ENCODE measurements at regions not wholly inside any gene's neighbourhood (a gene's known extent, or its start where the extent isn't known, plus 50 kb on each side); places are given as distances from the start of the nearest gene placed in this dataset.

DNA sequence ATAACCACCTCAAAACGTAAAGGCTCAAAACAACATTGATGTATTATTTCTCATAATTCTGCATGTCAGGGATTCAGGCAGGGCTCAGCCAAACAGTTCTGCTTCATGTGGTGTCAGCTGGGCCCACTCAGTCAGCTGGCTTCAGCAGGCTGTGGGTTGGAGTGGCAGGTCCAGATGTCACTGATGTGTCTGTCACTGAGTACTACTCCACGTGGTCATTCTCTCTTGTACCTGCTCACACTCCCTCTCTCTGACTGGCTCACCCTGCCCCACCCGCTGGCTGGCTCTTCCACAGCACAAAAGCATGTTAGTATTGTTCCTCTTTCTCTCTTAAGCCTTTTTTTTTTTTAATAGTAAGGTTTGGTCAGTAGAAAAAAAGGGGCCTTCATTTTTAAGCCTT, 182.4 kb downstream of the DICER1 start:
- Mint-ChIP-seq H3K27me3 (ENCODE audit: insufficient read depth, low read depth) (peaks cover 6% of the 10 kb centered on the region), H3K4me1 (no peaks in the 10 kb centered on the region), H3K9me3 (no peaks in the 10 kb centered on the region), H3K27ac (no peak overlapping the region), H3K36me3 (no peaks in the 10 kb centered on the region), H3K4me3 (no peak overlapping the region)
- H3K4me2 ChIP-seq, result no peak overlapping the region
- peaks cover 3% of the 10 kb centered on the region for H3F3A ChIP-seq (ENCODE audit: low read depth)
- H4K20me1 ChIP-seq (ENCODE audit: low read depth), result no peaks in the 10 kb centered on the region
- no peaks in the 10 kb centered on the region for H3K36me3 ChIP-seq
- no peaks in the 10 kb centered on the region for H3K79me2 ChIP-seq (ENCODE audit: low read depth)
- no peak overlapping the region for H3K4me3 ChIP-seq
- H3K27me3 ChIP-seq, result no peaks in the 10 kb centered on the region
- DNase-seq (ENCODE audit: low spot score), result no peak
- H3K27ac ChIP-seq, result no peak overlapping the region
- peaks cover 4% of the 10 kb centered on the region for H3K4me1 ChIP-seq
- TF ChIP-seq EZH2 (IDR thresholded peaks at IDR 0.05) (no peak), EZH2phosphoT487 (IDR thresholded peaks at IDR 0.05) (no peak)
- TF ChIP-seq, protein P1, sequence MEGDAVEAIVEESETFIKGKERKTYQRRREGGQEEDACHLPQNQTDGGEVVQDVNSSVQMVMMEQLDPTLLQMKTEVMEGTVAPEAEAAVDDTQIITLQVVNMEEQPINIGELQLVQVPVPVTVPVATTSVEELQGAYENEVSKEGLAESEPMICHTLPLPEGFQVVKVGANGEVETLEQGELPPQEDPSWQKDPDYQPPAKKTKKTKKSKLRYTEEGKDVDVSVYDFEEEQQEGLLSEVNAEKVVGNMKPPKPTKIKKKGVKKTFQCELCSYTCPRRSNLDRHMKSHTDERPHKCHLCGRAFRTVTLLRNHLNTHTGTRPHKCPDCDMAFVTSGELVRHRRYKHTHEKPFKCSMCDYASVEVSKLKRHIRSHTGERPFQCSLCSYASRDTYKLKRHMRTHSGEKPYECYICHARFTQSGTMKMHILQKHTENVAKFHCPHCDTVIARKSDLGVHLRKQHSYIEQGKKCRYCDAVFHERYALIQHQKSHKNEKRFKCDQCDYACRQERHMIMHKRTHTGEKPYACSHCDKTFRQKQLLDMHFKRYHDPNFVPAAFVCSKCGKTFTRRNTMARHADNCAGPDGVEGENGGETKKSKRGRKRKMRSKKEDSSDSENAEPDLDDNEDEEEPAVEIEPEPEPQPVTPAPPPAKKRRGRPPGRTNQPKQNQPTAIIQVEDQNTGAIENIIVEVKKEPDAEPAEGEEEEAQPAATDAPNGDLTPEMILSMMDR (IDR thresholded peaks at IDR 0.05), result no peak
- H3K9ac ChIP-seq, result no peak overlapping the region
- H2AFZ ChIP-seq (replicated peaks), result no peak overlapping the region
- H3K9me3 ChIP-seq (ENCODE audit: low read depth), result no peaks in the 10 kb centered on the region

DNA sequence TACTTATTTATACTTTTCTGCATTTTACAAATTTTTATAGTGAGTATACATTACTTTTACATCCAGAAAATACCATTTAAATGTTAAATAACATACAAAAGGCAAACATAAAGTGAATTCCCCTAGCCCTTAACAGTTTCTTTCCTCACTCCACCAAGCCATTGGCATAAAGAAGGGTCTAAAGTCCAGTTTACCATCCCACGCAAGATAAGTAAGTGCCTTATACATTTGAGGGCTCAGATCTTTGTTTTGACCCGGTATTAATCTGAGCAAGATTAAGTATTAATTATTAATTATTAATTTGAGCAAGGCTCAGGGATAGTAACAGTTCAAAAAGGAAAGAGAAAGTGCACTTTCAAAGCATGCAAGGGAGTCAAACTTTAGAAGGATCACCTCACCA, 182.9 kb downstream of the DICER1 start:
- H3K27me3 Mint-ChIP-seq (ENCODE audit: insufficient read depth, low read depth), result peaks cover 6% of the 10 kb centered on the region
- H2AFZ ChIP-seq (replicated peaks), result no peak overlapping the region
- no peak overlapping the region for H3K4me2 ChIP-seq
- H3K79me2 ChIP-seq (ENCODE audit: low read depth), result no peaks in the 10 kb centered on the region
- H3K9me3 Mint-ChIP-seq, result no peaks in the 10 kb centered on the region
- no peak overlapping the region for H3K9ac ChIP-seq
- no peak overlapping the region for H3K4me3 ChIP-seq
- DNase-seq (ENCODE audit: low spot score), result no peak
- H3K27ac ChIP-seq, result no peak overlapping the region
- H3K4me1 Mint-ChIP-seq, result no peaks in the 10 kb centered on the region
- no peaks in the 10 kb centered on the region for H3K36me3 ChIP-seq
- H4K20me1 ChIP-seq (ENCODE audit: low read depth), result no peaks in the 10 kb centered on the region
- H3F3A ChIP-seq (ENCODE audit: low read depth), result no peaks in the 10 kb centered on the region
- H3K27me3 ChIP-seq, result no peaks in the 10 kb centered on the region
- no peak overlapping the region for H3K4me3 Mint-ChIP-seq
- TF ChIP-seq EZH2 (IDR thresholded peaks at IDR 0.05) (no peak), EZH2phosphoT487 (IDR thresholded peaks at IDR 0.05) (no peak)
- TF ChIP-seq, protein P1 (IDR thresholded peaks at IDR 0.05), result no peak
- H3K4me1 ChIP-seq, result no peaks in the 10 kb centered on the region
- no peaks in the 10 kb centered on the region for H3K9me3 ChIP-seq (ENCODE audit: low read depth)
- no peak overlapping the region for H3K27ac Mint-ChIP-seq
- no peaks in the 10 kb centered on the region for H3K36me3 Mint-ChIP-seq

DNA sequence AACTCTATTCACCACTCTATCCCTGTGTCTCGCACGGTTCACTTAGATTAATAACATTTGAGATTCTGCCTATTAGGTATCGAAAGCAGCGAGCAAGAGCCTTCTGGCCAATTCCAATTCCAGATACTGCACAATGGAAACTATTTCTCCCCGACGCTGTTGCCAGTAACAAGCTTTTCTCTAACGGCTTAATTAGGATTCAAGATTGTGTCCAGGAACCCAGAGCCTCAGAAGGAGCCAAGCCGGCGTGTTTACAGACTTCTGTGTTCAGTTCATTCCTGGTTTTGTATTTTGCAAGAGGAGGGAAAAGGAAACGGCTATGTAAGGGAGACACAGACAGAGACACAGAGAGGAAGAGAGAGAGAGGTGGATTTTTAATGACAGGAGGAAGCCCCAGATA, 185.6 kb downstream of the DICER1 start:
- DNase-seq (ENCODE audit: low spot score), result no peak
- Mint-ChIP-seq H3K36me3 (no peaks in the 10 kb centered on the region), H3K4me3 (no peak overlapping the region), H3K27me3 (ENCODE audit: insufficient read depth, low read depth) (peaks cover 8% of the 10 kb centered on the region), H3K9me3 (no peaks in the 10 kb centered on the region), H3K4me1 (no peaks in the 10 kb centered on the region), H3K27ac (no peak overlapping the region)
- H3K27me3 ChIP-seq, result no peaks in the 10 kb centered on the region
- no peak overlapping the region for H2AFZ ChIP-seq (replicated peaks)
- no peaks in the 10 kb centered on the region for H4K20me1 ChIP-seq (ENCODE audit: low read depth)
- no peak overlapping the region for H3K9ac ChIP-seq
- H3F3A ChIP-seq (ENCODE audit: low read depth), result no peaks in the 10 kb centered on the region
- no peak overlapping the region for H3K4me3 ChIP-seq
- no peaks in the 10 kb centered on the region for H3K79me2 ChIP-seq (ENCODE audit: low read depth)
- H3K36me3 ChIP-seq, result no peaks in the 10 kb centered on the region
- no peaks in the 10 kb centered on the region for H3K4me1 ChIP-seq
- H3K9me3 ChIP-seq (ENCODE audit: low read depth), result no peaks in the 10 kb centered on the region
- TF ChIP-seq EZH2 (IDR thresholded peaks at IDR 0.05) (no peak), EZH2phosphoT487 (IDR thresholded peaks at IDR 0.05) (no peak)
- TF ChIP-seq, protein P1 (IDR thresholded peaks at IDR 0.05), result no peak
- H3K27ac ChIP-seq, result no peak overlapping the region
- no peak overlapping the region for H3K4me2 ChIP-seq

Data from neural progenitor cell (in vitro differentiated cells).